HepG2 (cell line): ENCODE measurements at regions not wholly inside any gene's neighbourhood (a gene's known extent, or its start where the extent isn't known, plus 50 kb on each side); places are given as distances from the start of the nearest gene placed in this dataset.

Source experiments
- ELF3 ChIP-seq: IDR thresholded peaks from 2 replicates; pipeline ENCODE4 v1.6.1; 2016; ENCODE audit warnings: missing genetic modification reagents, missing compliant biosample characterization
- FOXK2 ChIP-seq: fragments of 450-650 bp; IDR thresholded peaks from 2 replicates; pipeline ENCODE4 v1.6.1; 2016
- HDAC2 ChIP-seq: sonication (generic); formaldehyde crosslinking; IDR thresholded peaks from 2 replicates; pipeline ENCODE4 v1.4.0; 2020; ENCODE audit warnings: missing genetic modification reagents
- IKZF1 ChIP-seq: fragments of 450-650 bp; IDR thresholded peaks from 2 replicates; pipeline ENCODE4 v1.7.1; 2016
- IRF1 ChIP-seq: sonication (generic); formaldehyde crosslinking; IDR thresholded peaks from 2 replicates; pipeline ENCODE4 v1.4.0; 2020; ENCODE audit warnings: low read depth, mild to moderate bottlenecking, missing genetic modification reagents
- KAT7 ChIP-seq: IDR thresholded peaks from 2 replicates; pipeline ENCODE4 v1.6.1; 2018; ENCODE audit warnings: borderline replicate concordance, missing compliant biosample characterization
- KDM3A ChIP-seq: IDR thresholded peaks from 2 replicates; pipeline ENCODE4 v1.6.1; 2018; ENCODE audit warnings: low read depth, missing compliant biosample characterization
- MBNL3 ChIP-seq: fragments of 250-450 bp; sonication (Bioruptor Pico); conservative IDR thresholded peaks from 2 replicates; pipeline ENCODE4 v1.8.0; 2022; ENCODE audit warnings: mild to moderate bottlenecking, inconsistent platforms
- NR1H2 ChIP-seq: sonication (generic); formaldehyde crosslinking; IDR thresholded peaks from 2 replicates; pipeline ENCODE4 v1.8.1; 2022; ENCODE audit warnings: low read depth, missing genetic modification reagents, borderline replicate concordance
- SETDB1 ChIP-seq: sonication (generic); formaldehyde crosslinking; IDR thresholded peaks from 2 replicates; pipeline ENCODE4 v1.5.1; 2020; ENCODE audit warnings: missing genetic modification reagents, mild to moderate bottlenecking, borderline replicate concordance
- SP4 ChIP-seq: sonication (generic); formaldehyde crosslinking; IDR thresholded peaks from 2 replicates; pipeline ENCODE4 v1.8.1; 2023; ENCODE audit warnings: mild to moderate bottlenecking, missing genetic modification reagents
- TOE1 ChIP-seq: sonication (generic); formaldehyde crosslinking; IDR thresholded peaks from 2 replicates; pipeline ENCODE4 v1.4.0; 2020; ENCODE audit warnings: mild to moderate bottlenecking, missing genetic modification reagents
- ZBTB4 ChIP-seq: sonication (generic); formaldehyde crosslinking; IDR thresholded peaks from 2 replicates; pipeline ENCODE4 v1.4.0; 2020; ENCODE audit warnings: missing genetic modification reagents, mild to moderate bottlenecking, borderline replicate concordance
- ZNF24 ChIP-seq: fragments of 450-650 bp; IDR thresholded peaks from 2 replicates; pipeline ENCODE4 v1.6.1; 2017; ENCODE audit warnings: antibody characterized with exemption, mild to moderate bottlenecking
- ZNF720 ChIP-seq: sonication (generic); formaldehyde crosslinking; IDR thresholded peaks from 2 replicates; pipeline ENCODE4 v1.4.0; 2020; ENCODE audit warnings: missing genetic modification reagents
- TF ChIP-seq, protein P1 (sequence below): sonication (generic); formaldehyde crosslinking; IDR thresholded peaks from 2 replicates; pipeline ENCODE4 v1.4.0; 2020; ENCODE audit warnings: mild to moderate bottlenecking, missing genetic modification reagents
- TF ChIP-seq, protein P2 (sequence below): sonication (generic); formaldehyde crosslinking; IDR thresholded peaks from 2 replicates; pipeline ENCODE4 v1.8.1; 2022; ENCODE audit warnings: low read depth, mild to moderate bottlenecking, missing genetic modification reagents

DNA sequence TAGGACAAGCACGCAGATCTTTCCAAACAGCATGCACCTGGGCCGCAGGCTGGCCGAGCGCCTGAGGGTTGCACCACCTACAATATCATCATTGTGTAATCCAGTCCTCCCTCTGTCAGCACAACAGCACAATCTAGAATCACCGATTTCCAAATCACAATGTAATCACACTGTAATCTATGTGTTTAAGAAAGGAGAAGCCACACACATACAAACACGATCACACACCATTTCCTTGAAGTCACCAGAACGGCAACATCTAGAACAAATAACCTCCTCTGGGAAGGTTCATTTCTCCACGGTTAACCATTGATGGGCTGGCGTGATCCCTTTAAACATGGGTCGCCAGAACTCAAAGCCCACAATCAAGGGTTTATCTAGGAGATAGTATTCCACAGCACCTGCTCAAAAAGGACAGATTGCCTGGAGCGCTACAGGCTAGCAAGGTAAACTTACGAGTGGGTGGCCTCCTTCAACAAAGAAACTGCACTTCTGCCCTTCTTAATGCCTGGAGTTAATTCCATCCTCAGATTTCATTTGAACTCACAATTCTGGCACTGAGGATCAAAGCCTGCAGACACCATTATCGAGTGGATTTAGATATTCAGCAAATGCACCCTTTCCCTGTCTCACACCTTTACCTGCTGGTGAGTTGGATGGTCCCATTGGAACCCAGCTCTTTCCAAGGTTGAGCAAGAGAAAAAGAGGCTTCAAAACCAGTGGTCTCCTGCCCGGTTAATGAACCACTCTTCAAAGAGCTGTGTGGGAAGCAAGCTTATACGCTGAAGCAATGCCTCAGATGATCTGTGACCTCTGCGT lies 83.8 kb upstream of the FOXQ1 start (continued):
- TF ChIP-seq, protein P1, sequence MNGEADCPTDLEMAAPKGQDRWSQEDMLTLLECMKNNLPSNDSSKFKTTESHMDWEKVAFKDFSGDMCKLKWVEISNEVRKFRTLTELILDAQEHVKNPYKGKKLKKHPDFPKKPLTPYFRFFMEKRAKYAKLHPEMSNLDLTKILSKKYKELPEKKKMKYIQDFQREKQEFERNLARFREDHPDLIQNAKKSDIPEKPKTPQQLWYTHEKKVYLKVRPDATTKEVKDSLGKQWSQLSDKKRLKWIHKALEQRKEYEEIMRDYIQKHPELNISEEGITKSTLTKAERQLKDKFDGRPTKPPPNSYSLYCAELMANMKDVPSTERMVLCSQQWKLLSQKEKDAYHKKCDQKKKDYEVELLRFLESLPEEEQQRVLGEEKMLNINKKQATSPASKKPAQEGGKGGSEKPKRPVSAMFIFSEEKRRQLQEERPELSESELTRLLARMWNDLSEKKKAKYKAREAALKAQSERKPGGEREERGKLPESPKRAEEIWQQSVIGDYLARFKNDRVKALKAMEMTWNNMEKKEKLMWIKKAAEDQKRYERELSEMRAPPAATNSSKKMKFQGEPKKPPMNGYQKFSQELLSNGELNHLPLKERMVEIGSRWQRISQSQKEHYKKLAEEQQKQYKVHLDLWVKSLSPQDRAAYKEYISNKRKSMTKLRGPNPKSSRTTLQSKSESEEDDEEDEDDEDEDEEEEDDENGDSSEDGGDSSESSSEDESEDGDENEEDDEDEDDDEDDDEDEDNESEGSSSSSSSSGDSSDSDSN (CRISPR knock-in tag) = peak; percentile 73
- no peak; the same call in 1 of the 2 replicates for TF ChIP-seq IRF1 (CRISPR knock-in tag)
- TF ChIP-seq NR1H2 (CRISPR knock-in tag) = no peak
- TF ChIP-seq MBNL3 (CRISPR knock-in tag) = no peak
- TF ChIP-seq TOE1 (CRISPR knock-in tag) = peak; percentile 72; the same call in 1 of the 2 replicates
- peak; percentile 87 for TF ChIP-seq KAT7 (CRISPR knock-in tag)
- TF ChIP-seq, protein P2, sequence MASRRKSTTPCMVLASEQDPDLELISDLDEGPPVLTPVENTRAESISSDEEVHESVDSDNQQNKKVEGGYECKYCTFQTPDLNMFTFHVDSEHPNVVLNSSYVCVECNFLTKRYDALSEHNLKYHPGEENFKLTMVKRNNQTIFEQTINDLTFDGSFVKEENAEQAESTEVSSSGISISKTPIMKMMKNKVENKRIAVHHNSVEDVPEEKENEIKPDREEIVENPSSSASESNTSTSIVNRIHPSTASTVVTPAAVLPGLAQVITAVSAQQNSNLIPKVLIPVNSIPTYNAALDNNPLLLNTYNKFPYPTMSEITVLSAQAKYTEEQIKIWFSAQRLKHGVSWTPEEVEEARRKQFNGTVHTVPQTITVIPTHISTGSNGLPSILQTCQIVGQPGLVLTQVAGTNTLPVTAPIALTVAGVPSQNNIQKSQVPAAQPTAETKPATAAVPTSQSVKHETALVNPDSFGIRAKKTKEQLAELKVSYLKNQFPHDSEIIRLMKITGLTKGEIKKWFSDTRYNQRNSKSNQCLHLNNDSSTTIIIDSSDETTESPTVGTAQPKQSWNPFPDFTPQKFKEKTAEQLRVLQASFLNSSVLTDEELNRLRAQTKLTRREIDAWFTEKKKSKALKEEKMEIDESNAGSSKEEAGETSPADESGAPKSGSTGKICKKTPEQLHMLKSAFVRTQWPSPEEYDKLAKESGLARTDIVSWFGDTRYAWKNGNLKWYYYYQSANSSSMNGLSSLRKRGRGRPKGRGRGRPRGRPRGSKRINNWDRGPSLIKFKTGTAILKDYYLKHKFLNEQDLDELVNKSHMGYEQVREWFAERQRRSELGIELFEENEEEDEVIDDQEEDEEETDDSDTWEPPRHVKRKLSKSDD = peak; percentile 38; the same call in 1 of the 2 replicates
- TF ChIP-seq ELF3 (CRISPR knock-in tag) = peak; percentile 81
- TF ChIP-seq ZBTB4 = no peak; the same call in 1 of the 2 replicates
- no peak for TF ChIP-seq SETDB1 (CRISPR knock-in tag)
- TF ChIP-seq FOXK2 = peak; percentile 77
- no peak for TF ChIP-seq ZNF720
- TF ChIP-seq KDM3A = peak; percentile 33
- no peak for TF ChIP-seq ZNF24
- TF ChIP-seq IKZF1 = no peak
- no peak; the same call in 1 of the 2 replicates for TF ChIP-seq SP4
- peak; percentile 92 for TF ChIP-seq HDAC2
